ENCODE measurements at regions not wholly inside any gene's neighbourhood (a gene's known extent, or its start where the extent isn't known, plus 50 kb on each side); places are given as distances from the start of the nearest gene placed in this dataset.
A peak's percentile ranks its signal among the peaks of the same experiment; 100 is the strongest.
"Not testable (repeated sequence)": the region's sequence is repeated elsewhere in the genome, so short reads cannot be mapped to it uniquely, and the experiment has no call there.

- H3K4me3 Mint-ChIP-seq; H3K27ac Mint-ChIP-seq; H3K27me3 Mint-ChIP-seq; H3K9me3 Mint-ChIP-seq; H3K36me3 Mint-ChIP-seq (ENCODE audit: low read depth); H3K4me1 Mint-ChIP-seq (ENCODE audit: low read depth): not testable (repeated sequence)
Observed at GRCh38 chr1:161454865-161455707, 50.2 kb upstream of the FCGR2A start.

DNA sequence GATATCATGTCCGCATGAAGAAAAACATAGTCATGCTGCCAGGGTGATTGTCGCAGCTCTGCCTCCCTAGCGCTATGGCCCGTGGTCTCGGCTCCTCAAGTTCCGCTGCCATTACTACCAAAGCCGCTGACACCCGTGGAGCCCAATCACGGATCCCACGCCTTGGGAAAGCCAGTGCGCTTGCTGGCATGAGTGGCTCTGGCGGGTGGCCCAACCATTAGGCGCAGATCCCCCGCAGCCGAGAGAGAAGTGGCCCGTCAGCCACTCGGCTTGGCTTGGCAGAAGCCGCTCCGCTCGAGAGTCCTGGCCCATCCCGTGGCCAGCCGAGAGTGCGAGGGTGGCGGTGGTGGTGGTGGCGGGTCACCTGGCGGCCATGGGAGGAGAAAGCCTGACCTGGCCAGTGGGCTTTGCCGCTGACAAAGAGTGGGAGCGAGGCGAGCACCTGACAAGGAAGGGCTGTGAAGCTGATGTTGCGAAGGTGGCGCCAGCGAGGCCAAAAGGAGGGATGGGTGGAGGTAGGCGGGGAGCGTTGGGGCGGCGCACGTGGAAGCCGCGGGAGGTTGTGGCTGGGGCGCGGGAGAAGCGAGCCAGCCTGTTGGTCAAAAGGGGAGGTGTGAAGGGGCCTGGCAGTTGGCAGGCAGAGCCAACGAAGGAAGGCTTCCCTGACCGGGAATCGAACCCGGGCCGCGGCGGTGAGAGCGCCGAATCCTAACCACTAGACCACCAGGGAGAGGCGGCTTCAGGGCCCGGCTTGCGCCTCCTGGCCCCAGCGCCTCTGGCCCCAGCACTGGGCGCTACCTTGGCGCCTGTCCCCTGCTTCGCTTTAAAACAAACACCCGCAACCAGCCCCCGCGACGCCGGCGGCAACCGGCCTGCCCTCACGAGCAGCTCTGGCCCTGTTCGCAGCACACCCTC lies 51.0 kb upstream of the FCGR2A start:
- H3K4me1 Mint-ChIP-seq (ENCODE audit: low read depth); H3K27me3 Mint-ChIP-seq; H3K27ac Mint-ChIP-seq: not testable (repeated sequence)

DNA sequence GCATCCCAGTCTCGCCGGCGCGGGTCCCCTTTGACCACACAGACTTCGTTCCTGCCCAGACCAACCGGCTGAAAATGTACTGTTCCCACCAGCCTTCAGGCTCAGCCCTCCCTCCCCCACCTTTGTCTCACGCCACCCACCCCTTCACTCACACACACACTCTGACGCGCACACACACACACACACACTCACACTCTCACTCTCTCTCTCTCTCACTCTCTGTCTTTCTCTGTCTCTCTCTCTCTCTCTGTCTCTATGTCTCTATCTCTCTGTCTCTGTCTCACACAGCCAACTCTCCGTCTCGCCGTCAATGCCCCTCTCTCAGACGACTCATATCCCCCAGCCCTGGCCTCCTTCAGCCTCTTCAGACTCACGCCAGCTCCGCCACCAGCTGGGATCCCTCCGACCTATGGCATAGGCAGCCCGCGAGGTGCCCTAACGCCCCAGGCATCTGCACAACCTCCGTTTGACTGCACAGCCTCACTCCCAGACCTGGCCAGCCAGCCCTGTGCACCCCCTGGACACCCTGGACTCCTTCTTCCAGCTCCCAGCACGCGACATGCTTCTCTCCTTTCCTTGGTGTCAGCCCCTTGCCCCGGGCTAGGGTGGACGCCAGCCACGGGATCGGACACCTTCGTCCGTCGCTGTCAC lies 53.4 kb upstream of the FCGR2A start:
- H3K27me3 Mint-ChIP-seq; H3K9me3 Mint-ChIP-seq; H3K36me3 Mint-ChIP-seq (ENCODE audit: low read depth); H3K27ac Mint-ChIP-seq; H3K4me1 Mint-ChIP-seq (ENCODE audit: low read depth); H3K4me3 Mint-ChIP-seq: not testable (repeated sequence)

More for the DNA sequence above, 51.0 kb upstream of the FCGR2A start:
- H3K36me3 Mint-ChIP-seq (ENCODE audit: low read depth); H3K9me3 Mint-ChIP-seq; H3K4me3 Mint-ChIP-seq: not testable (repeated sequence)

- H3K4me1 Mint-ChIP-seq (ENCODE audit: low read depth); H3K27me3 Mint-ChIP-seq; H3K9me3 Mint-ChIP-seq; H3K4me3 Mint-ChIP-seq; H3K27ac Mint-ChIP-seq; H3K36me3 Mint-ChIP-seq (ENCODE audit: low read depth): not testable (repeated sequence)
Observed at GRCh38 chr1:161447760-161448332, 57.4 kb upstream of the FCGR2A start.

DNA sequence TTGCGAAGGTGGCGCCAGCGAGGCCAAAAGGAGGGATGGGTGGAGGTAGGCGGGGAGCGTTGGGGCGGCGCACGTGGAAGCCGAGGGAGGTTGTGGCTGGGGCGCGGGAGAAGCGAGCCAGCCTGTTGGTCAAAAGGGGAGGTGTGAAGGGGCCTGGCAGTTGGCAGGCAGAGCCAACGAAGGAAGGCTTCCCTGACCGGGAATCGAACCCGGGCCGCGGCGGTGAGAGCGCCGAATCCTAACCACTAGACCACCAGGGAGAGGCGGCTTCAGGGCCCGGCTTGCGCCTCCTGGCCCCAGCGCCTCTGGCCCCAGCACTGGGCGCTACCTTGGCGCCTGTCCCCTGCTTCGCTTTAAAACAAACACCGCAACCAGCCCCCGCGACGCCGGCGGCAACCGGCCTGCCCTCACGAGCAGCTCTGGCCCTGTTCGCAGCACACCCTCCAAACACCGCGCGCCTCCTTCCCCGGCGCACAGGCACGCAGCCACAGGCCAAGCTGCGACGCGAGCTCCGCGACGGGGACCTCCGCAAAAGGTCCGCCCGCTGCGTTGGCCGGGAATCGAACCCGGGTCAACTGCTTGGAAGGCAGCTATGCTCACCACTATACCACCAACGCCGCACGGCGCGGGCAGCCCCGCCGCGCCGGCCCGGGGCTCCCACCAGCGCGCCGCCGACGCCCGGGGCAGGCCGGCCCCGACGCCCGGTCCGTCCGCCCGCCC lies 58.1 kb upstream of the FCGR2A start:
- not testable (repeated sequence) for H3K4me3 Mint-ChIP-seq; H3K27ac Mint-ChIP-seq; H3K9me3 Mint-ChIP-seq; H3K36me3 Mint-ChIP-seq (ENCODE audit: low read depth); H3K27me3 Mint-ChIP-seq; H3K4me1 Mint-ChIP-seq (ENCODE audit: low read depth)

DNA sequence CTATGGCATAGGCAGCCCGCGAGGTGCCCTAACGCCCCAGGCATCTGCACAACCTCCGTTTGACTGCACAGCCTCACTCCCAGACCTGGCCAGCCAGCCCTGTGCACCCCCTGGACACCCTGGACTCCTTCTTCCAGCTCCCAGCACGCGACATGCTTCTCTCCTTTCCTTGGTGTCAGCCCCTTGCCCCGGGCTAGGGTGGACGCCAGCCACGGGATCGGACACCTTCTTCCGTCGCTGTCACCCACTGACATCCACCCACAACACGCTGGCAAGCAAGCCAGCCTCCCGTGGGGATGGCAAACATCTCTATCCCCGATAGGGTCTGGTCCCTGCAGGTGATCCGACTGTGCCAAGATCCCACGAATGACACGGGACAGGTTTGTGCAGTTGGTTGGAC lies 60.5 kb upstream of the FCGR2A start:
- not testable (repeated sequence) for H3K36me3 Mint-ChIP-seq (ENCODE audit: low read depth); H3K4me3 Mint-ChIP-seq; H3K27ac Mint-ChIP-seq; H3K4me1 Mint-ChIP-seq (ENCODE audit: low read depth); H3K9me3 Mint-ChIP-seq
- peaks cover 10% of the 10 kb centered on the region for H3K27me3 Mint-ChIP-seq

- not testable (repeated sequence) for H3K4me3 Mint-ChIP-seq; H3K9me3 Mint-ChIP-seq; H3K36me3 Mint-ChIP-seq (ENCODE audit: low read depth); H3K27ac Mint-ChIP-seq
- Mint-ChIP-seq H3K27me3 (peaks cover 14% of the 10 kb centered on the region), H3K4me1 (ENCODE audit: low read depth) (peaks cover 12% of the 10 kb centered on the region)
Observed at GRCh38 chr1:161444255-161444654, 61.0 kb upstream of the FCGR2A start.

- no peaks in the 10 kb centered on the region for H3K9me3 Mint-ChIP-seq
- peak overlapping the region; percentile 87 for H3K4me3 Mint-ChIP-seq
- H3K27ac Mint-ChIP-seq, result peak overlapping the region; percentile 92
- peaks cover 21% of the 10 kb centered on the region for H3K4me1 Mint-ChIP-seq (ENCODE audit: low read depth)
- H3K36me3 Mint-ChIP-seq (ENCODE audit: low read depth), result no peaks in the 10 kb centered on the region
- H3K27me3 Mint-ChIP-seq, result peaks cover 44% of the 10 kb centered on the region
Observed at GRCh38 chr1:161440312-161440894, 64.9 kb upstream of the FCGR2A start.

GRCh38 chr1:161439280-161440232 lies 65.7 kb upstream of the FCGR2A start:
- peak overlapping the region; percentile 36 for H3K27ac Mint-ChIP-seq
- H3K4me1 Mint-ChIP-seq (ENCODE audit: low read depth), result peaks cover 21% of the 10 kb centered on the region
- no peaks in the 10 kb centered on the region for H3K36me3 Mint-ChIP-seq (ENCODE audit: low read depth)
- peaks cover 48% of the 10 kb centered on the region for H3K27me3 Mint-ChIP-seq
- H3K9me3 Mint-ChIP-seq, result no peaks in the 10 kb centered on the region
- peak overlapping the region; percentile 74 for H3K4me3 Mint-ChIP-seq

DNA sequence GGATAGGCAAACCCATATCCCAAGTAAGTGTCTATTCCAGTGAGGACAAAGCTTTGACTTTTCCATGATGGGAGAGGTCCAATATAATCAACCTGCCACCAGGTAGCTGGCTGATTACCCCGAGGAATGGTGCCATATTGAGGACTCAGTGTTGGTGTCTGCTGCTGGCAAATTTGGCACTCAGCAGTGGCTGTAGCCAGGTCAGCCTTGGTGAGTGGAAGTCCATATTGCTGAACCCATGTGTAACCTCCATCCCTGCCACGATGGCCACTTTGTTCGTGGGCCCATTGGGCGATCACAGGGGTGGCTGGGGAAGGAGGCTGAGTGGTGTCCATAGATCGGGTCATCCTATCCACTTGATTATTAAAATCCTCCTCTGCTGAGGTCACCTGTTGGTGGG lies 65.5 kb upstream of the CFAP126 start:
- not testable (repeated sequence) for H3K4me3 Mint-ChIP-seq; H3K4me1 Mint-ChIP-seq (ENCODE audit: low read depth); H3K27ac Mint-ChIP-seq; H3K9me3 Mint-ChIP-seq; H3K36me3 Mint-ChIP-seq (ENCODE audit: low read depth)
- peaks cover 71% of the 10 kb centered on the region for H3K27me3 Mint-ChIP-seq

- Mint-ChIP-seq H3K27me3 (peaks cover 71% of the 10 kb centered on the region), H3K9me3 (no peaks in the 10 kb centered on the region), H3K36me3 (ENCODE audit: low read depth) (no peaks in the 10 kb centered on the region), H3K4me1 (ENCODE audit: low read depth) (peaks cover 11% of the 10 kb centered on the region), H3K27ac (no peak overlapping the region), H3K4me3 (no peak overlapping the region)
Observed at GRCh38 chr1:161432091-161432490, 64.4 kb upstream of the CFAP126 start.

DNA sequence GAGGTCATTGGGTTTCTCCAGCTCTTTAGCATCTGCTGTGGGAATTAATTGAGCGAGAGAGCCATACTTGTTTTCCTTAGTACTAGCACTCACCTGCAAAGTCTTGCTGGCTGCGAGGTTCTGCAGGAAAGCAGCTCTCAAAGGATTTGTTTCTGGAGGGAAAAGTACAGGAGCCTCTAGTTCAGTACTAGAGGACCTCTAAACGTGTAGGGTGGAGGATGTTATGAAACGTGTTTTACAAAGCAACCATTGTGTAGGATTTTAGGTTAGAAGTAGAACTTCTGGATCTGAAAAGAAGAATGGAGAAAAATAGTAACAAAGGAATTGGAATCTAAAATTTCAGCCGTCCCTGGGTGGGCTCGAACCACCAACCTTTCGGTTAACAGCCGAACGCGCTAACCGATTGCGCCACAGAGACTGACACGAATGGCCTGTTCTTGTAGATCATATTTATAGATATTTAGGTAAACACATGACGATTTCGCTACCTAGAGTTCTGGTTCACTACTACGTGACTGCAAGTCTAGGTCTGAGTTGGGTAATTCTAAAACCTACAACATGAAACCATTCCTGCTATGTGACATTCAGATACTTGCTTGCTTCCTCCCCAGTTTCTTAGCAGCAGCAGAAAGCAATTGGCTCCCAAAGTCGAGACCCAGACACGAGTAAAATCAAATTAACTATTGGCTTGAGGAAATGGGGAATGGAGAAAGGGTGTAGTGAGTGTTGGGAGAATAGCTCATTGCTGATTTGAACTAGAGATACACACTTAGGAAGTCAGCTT lies 60.2 kb upstream of the CFAP126 start:
- peak overlapping the region; percentile 72 for H3K27ac Mint-ChIP-seq
- peak overlapping the region; percentile 66 for H3K4me3 Mint-ChIP-seq
- H3K9me3 Mint-ChIP-seq, result no peaks in the 10 kb centered on the region
- H3K27me3 Mint-ChIP-seq, result peaks cover 62% of the 10 kb centered on the region
- H3K4me1 Mint-ChIP-seq (ENCODE audit: low read depth), result peaks cover 11% of the 10 kb centered on the region
- no peaks in the 10 kb centered on the region for H3K36me3 Mint-ChIP-seq (ENCODE audit: low read depth)

GRCh38 chr1:161422914-161423313 lies 55.2 kb upstream of the CFAP126 start:
- H3K9me3 Mint-ChIP-seq; H3K36me3 Mint-ChIP-seq (ENCODE audit: low read depth); H3K27ac Mint-ChIP-seq; H3K4me3 Mint-ChIP-seq: not testable (repeated sequence)
- Mint-ChIP-seq H3K4me1 (ENCODE audit: low read depth) (peaks cover 11% of the 10 kb centered on the region), H3K27me3 (peaks cover 22% of the 10 kb centered on the region)
